ENCODE measurements at regions not wholly inside any gene's neighbourhood (a gene's known extent, or its start where the extent isn't known, plus 50 kb on each side); places are given as distances from the start of the nearest gene placed in this dataset.
A peak's percentile ranks its signal among the peaks of the same experiment; 100 is the strongest.

DNA sequence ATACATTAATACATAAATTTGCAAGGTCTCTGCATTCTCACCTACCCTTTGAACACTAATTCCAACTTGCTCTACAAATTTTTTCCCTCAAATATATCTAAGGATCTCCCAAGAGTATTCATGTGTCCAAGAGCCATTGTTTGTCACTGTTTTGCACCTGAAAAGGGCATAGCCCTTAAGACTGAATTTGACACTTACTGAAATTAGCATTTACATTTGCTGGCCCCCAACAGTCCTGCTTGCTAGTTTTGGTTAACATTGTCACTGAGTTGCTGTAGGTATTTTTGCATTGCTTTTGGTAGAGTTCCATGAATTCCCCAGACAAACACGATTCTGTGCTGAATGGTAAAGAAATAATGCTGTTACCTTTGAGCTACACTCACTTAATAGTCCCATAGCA is 57.3 kb downstream of the KCNA4 start:
- TF ChIP-seq, protein P1, sequence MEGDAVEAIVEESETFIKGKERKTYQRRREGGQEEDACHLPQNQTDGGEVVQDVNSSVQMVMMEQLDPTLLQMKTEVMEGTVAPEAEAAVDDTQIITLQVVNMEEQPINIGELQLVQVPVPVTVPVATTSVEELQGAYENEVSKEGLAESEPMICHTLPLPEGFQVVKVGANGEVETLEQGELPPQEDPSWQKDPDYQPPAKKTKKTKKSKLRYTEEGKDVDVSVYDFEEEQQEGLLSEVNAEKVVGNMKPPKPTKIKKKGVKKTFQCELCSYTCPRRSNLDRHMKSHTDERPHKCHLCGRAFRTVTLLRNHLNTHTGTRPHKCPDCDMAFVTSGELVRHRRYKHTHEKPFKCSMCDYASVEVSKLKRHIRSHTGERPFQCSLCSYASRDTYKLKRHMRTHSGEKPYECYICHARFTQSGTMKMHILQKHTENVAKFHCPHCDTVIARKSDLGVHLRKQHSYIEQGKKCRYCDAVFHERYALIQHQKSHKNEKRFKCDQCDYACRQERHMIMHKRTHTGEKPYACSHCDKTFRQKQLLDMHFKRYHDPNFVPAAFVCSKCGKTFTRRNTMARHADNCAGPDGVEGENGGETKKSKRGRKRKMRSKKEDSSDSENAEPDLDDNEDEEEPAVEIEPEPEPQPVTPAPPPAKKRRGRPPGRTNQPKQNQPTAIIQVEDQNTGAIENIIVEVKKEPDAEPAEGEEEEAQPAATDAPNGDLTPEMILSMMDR (IDR thresholded peaks at IDR 0.05; ENCODE audit: low read depth, low read length): no peak
- Histone ChIP-seq H3K9me3 (ENCODE audit: severe bottlenecking) (peaks cover 2% of the 10 kb centered on the region), H3K4me3 (ENCODE audit: low read depth, low read length) (no peak overlapping the region), H3K36me3 (no peaks in the 10 kb centered on the region), H3K27me3 (ENCODE audit: insufficient read depth, low read depth, severe bottlenecking) (no peaks in the 10 kb centered on the region), H3K27ac (no peak overlapping the region)
- no peak for DNase-seq

DNA sequence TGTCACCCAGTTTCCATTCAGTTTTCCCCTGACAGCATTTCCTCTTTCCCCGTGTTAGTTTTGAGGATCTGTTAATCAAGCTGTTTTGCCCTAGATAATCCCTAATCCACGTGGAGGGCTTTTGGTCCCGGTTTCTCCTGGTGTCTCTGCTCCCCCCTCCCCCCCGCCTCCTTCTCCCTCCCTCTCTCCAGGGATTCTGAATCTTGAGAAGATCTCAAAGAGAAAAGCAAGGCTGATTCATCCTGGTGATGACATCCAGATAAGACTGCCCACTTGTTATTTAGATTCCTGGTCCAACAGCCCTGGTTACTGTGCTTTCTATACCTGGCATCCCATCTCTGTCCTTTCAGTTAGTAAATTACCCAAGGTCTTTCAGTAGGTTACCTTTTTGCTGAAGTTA is 59.4 kb downstream of the KCNA4 start:
- no peaks in the 10 kb centered on the region for H3K36me3 ChIP-seq
- peaks cover 2% of the 10 kb centered on the region for H3K9me3 ChIP-seq (ENCODE audit: severe bottlenecking)
- H3K4me3 ChIP-seq (ENCODE audit: low read depth, low read length): no peak overlapping the region
- no peak overlapping the region for H3K27ac ChIP-seq
- TF ChIP-seq, protein P1 (IDR thresholded peaks at IDR 0.05; ENCODE audit: low read depth, low read length): no peak
- DNase-seq: peak; percentile 85
- no peaks in the 10 kb centered on the region for H3K27me3 ChIP-seq (ENCODE audit: insufficient read depth, low read depth, severe bottlenecking)

GRCh38 chr11:29956076-29956556 is 60.7 kb downstream of the KCNA4 start:
- H3K27ac ChIP-seq: no peak overlapping the region
- TF ChIP-seq, protein P1 (IDR thresholded peaks at IDR 0.05; ENCODE audit: low read depth, low read length): no peak
- no peaks in the 10 kb centered on the region for H3K27me3 ChIP-seq (ENCODE audit: insufficient read depth, low read depth, severe bottlenecking)
- no peak for DNase-seq
- no peaks in the 10 kb centered on the region for H3K36me3 ChIP-seq
- H3K9me3 ChIP-seq (ENCODE audit: severe bottlenecking): peaks cover 3% of the 10 kb centered on the region
- no peak overlapping the region for H3K4me3 ChIP-seq (ENCODE audit: low read depth, low read length)

DNA sequence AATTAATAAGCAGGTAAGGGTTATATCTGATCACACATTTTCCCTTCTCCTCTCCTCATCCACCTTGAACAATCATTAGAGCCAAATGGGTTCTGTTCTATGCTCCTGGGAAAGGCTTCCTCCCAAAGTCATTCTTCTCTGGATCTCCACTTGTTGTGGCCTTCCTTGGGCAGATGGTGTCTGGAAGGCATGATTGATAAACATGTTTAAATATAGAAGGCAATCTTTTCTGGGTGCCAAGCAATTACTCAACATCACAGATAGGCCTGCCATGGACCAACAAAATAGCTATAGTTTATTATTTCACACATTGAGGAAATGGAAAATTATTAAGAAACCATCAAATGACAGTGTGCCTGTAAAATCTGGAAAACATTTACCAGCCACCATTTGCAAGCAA is 73.5 kb downstream of the KCNA4 start:
- Histone ChIP-seq H3K27ac (no peak overlapping the region), H3K4me3 (ENCODE audit: low read depth, low read length) (no peak overlapping the region), H3K27me3 (ENCODE audit: insufficient read depth, low read depth, severe bottlenecking) (no peaks in the 10 kb centered on the region), H3K9me3 (ENCODE audit: severe bottlenecking) (no peaks in the 10 kb centered on the region), H3K36me3 (no peaks in the 10 kb centered on the region)
- TF ChIP-seq, protein P1 (IDR thresholded peaks at IDR 0.05; ENCODE audit: low read depth, low read length): no peak
- DNase-seq: no peak

GRCh38 chr11:29937526-29937925 is 79.3 kb downstream of the KCNA4 start:
- no peak for DNase-seq
- TF ChIP-seq, protein P1 (IDR thresholded peaks at IDR 0.05; ENCODE audit: low read depth, low read length): no peak

DNA sequence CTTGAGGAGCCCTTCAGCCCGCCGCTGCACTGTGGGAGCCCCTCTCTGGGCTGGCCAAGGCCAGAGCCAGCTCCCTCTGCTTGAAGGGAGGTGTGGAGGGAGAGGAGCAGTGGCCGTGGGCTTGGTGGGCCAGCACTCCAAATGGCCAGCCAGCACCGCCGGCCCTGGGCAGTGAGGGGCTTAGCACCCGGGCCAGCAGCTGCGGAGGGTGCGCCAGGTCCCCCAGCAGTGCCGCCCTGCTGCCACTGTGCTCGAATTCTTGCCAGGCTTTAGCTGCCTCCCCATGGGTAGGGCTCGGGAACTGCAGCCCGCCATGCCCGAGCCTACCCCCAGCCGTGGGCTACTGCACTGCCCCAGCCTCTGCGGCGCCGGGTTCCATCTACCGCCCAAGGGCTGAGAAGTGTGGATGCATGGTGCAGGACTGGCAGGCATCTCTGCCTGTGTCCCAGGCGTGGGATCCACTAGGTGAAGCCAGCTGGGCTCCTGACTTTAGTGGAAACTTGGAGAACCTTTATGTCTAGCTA is 82.7 kb downstream of the KCNA4 start:
- no peak overlapping the region for H3K27ac ChIP-seq
- H3K36me3 ChIP-seq: no peaks in the 10 kb centered on the region
- no peak overlapping the region for H3K4me3 ChIP-seq (ENCODE audit: low read depth, low read length)
- peaks cover 8% of the 10 kb centered on the region for H3K9me3 ChIP-seq (ENCODE audit: severe bottlenecking)
- TF ChIP-seq, protein P1 (IDR thresholded peaks at IDR 0.05; ENCODE audit: low read depth, low read length): no peak
- H3K27me3 ChIP-seq (ENCODE audit: insufficient read depth, low read depth, severe bottlenecking): no peaks in the 10 kb centered on the region
- no peak for DNase-seq

More at GRCh38 chr11:29937526-29937925, 79.3 kb downstream of the KCNA4 start:
- peaks cover 8% of the 10 kb centered on the region for H3K9me3 ChIP-seq (ENCODE audit: severe bottlenecking)
- no peaks in the 10 kb centered on the region for H3K36me3 ChIP-seq
- no peak overlapping the region for H3K27ac ChIP-seq
- no peaks in the 10 kb centered on the region for H3K27me3 ChIP-seq (ENCODE audit: insufficient read depth, low read depth, severe bottlenecking)
- H3K4me3 ChIP-seq (ENCODE audit: low read depth, low read length): no peak overlapping the region
